OCI-LY1 (cell line): ENCODE measurements at regions not wholly inside any gene's neighbourhood (a gene's known extent, or its start where the extent isn't known, plus 50 kb on each side); places are given as distances from the start of the nearest gene placed in this dataset.

ENCODE experiments used
- EZH2 ChIP-seq: fragments of 200-600 bp; sonication (generic), shearing (Covaris generic); IDR thresholded peaks from 2 replicates; pipeline ENCODE4 v1.8.0; 2017; ENCODE audit warnings: borderline replicate concordance, mixed run types, mild to moderate bottlenecking, antibody characterized with exemption, low read length, moderate library complexity, mixed read lengths
- TF ChIP-seq, protein P1 (sequence below): fragments of 200-600 bp; sonication (generic), shearing (Covaris generic); IDR thresholded peaks from 2 replicates; pipeline ENCODE4 v1.5.1; 2017; ENCODE audit warnings: mild to moderate bottlenecking, antibody characterized with exemption, low read length, moderate library complexity, mixed read lengths

DNA sequence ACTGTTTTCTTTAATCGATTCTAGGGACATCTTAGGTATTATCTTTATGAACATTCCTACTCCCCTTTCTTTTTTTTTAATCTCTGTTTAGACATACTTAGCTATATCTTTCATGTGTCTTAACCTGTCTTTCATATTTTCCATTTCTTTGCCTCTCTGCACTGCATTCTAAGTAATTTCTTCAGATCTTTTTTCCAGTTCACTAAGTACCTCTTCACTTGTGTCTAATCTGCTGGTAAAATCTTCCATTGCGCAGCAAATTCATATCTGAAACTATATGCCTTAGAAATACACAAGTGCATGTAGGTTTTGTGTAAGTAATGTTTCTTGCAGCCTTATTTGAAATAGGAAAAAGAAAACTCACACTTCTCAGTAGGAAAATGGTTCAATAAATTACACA lies 165.4 kb upstream of the BTBD3 start:
- TF ChIP-seq, protein P1, sequence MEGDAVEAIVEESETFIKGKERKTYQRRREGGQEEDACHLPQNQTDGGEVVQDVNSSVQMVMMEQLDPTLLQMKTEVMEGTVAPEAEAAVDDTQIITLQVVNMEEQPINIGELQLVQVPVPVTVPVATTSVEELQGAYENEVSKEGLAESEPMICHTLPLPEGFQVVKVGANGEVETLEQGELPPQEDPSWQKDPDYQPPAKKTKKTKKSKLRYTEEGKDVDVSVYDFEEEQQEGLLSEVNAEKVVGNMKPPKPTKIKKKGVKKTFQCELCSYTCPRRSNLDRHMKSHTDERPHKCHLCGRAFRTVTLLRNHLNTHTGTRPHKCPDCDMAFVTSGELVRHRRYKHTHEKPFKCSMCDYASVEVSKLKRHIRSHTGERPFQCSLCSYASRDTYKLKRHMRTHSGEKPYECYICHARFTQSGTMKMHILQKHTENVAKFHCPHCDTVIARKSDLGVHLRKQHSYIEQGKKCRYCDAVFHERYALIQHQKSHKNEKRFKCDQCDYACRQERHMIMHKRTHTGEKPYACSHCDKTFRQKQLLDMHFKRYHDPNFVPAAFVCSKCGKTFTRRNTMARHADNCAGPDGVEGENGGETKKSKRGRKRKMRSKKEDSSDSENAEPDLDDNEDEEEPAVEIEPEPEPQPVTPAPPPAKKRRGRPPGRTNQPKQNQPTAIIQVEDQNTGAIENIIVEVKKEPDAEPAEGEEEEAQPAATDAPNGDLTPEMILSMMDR, result no peak
- no peak for TF ChIP-seq EZH2
